Activated naive CD4-positive, alpha-beta T cell treated with anti-CD3 and anti-CD28 coated beads, Interleukin-2, amount 50 U/mL, for 24 hours (primary cell): ENCODE measurements at regions not wholly inside any gene's neighbourhood (a gene's known extent, or its start where the extent isn't known, plus 50 kb on each side); places are given as distances from the start of the nearest gene placed in this dataset.
"Not testable (repeated sequence)": the region's sequence is repeated elsewhere in the genome, so short reads cannot be mapped to it uniquely, and the experiment has no call there.

Source experiments
- H3K27ac Mint-ChIP-seq: one replicate; pipeline ENCODE4 v1.8.0; 2021; ENCODE audit warnings: mild to moderate bottlenecking, mixed read lengths
- H3K27me3 Mint-ChIP-seq: one replicate; pipeline ENCODE4 v1.8.0; 2021; ENCODE audit warnings: mixed read lengths
- H3K36me3 Mint-ChIP-seq: one replicate; pipeline ENCODE4 v1.8.0; 2021; ENCODE audit warnings: mixed read lengths
- H3K4me1 Mint-ChIP-seq: one replicate; pipeline ENCODE4 v1.8.0; 2021; ENCODE audit warnings: mixed read lengths
- H3K4me3 Mint-ChIP-seq: one replicate; pipeline ENCODE4 v1.8.0; 2021; ENCODE audit warnings: mild to moderate bottlenecking, mixed read lengths
- H3K9me3 Mint-ChIP-seq: one replicate; pipeline ENCODE4 v1.8.0; 2021; ENCODE audit warnings: mixed read lengths

DNA sequence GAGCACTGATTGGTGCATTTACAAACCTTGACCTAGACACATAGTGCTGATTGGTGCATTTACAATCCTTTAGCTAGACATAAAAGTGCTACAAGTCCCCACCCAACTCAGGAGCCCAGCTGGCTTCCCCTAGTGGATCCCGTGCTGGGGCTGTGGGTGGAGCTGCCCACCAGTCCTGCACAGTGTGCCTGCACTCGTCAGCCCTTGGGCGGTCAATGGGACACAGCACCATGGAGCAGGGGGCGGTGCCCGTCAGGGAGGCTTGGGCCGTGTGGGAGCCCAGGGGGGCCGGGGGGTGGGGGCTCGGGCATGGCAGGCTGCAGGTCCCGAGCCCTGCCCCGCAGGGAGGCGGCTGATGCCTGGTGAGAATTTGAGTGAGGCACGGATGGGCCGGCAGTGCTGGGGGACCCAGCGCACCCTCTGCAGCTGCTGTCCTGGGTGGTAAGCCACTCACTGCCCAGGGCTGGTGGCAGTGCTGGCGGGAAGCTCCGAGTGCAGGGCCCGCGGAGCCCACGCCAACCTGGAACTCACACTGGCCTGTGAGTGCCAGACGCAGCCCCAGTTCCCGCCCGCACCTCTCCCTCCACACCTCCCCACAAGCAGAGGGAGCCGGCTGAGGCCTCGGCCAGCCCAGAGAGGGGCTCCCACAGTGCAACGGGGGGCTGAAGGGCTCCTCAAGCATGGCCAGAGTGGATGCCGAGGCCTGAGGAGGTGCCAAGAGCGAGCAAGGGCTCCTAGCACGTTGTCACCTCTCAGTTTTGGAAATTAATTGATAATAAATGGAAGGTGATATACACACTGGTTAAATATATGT is 207.7 kb downstream of the RAP2B start:
- Mint-ChIP-seq H3K27me3 (peaks cover 2% of the 10 kb centered on the region), H3K9me3 (no peaks in the 10 kb centered on the region), H3K4me3 (no peak overlapping the region)

DNA sequence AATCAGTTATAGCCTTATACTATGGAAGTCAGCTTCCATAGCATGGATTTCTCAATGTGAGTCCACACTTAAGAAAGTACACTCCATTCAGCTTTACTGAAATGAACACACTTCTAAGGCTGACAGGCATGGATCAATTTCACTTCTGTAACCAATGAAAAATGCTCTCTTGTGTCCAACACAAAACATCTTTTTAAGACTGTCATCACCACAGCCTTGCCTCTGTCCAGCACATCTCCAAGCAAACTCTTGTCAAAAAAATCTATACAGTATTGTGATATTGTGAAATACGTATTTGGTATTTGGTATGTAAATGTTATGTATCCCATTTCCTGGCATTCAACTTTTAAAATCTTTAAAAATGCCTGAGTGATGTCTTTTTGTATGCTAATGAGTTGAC is 208.7 kb downstream of the RAP2B start:
- H3K36me3 Mint-ChIP-seq, result peaks cover 3% of the 10 kb centered on the region
- H3K9me3 Mint-ChIP-seq, result no peaks in the 10 kb centered on the region
- H3K27me3 Mint-ChIP-seq, result peaks cover 2% of the 10 kb centered on the region
- no peak overlapping the region for H3K4me3 Mint-ChIP-seq
- peaks cover 3% of the 10 kb centered on the region for H3K4me1 Mint-ChIP-seq
- H3K27ac Mint-ChIP-seq, result no peak overlapping the region

More for the DNA sequence above, 207.7 kb downstream of the RAP2B start:
- H3K36me3 Mint-ChIP-seq, result peaks cover 9% of the 10 kb centered on the region
- no peak overlapping the region for H3K27ac Mint-ChIP-seq
- H3K4me1 Mint-ChIP-seq, result peaks cover 1% of the 10 kb centered on the region

DNA sequence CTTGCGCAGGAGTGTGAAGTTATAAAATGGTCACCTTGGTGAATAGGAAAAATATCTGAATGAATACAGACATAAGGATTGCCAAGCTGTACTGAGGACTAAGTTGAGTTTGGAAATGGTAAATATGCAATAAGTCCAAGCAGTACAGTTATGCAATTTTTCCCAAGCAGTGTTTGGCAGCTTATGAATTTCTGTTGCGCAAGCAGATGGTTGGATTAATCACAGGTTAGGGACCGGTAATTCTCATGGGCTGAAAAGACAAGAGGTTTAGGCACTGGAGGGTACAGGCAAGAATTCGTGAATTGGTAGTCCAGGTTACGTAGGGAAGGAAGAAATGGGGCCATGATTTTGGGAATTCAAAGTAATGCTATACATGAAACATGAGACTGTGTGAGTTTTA is 210.3 kb downstream of the RAP2B start:
- H3K27ac Mint-ChIP-seq, result no peak overlapping the region

DNA sequence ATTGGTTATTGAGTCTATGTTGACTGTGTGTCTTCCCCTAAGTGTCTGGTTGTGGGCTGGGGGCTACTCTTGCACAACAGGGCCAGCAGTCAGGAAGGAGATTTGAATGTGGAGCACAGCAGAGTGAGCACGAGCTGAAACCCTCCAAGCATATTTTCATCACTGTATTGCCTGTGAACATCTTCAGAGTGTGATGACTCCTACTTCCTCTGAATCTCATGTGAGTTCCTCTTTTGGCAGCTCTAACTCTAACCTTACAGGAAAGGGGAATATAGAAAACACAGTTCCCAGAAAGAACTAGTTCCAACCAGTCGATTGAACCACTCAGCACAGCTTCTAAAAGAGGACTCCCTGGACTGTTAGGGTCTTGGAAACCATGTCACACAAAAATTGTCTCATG is 211.6 kb downstream of the RAP2B start:
- Mint-ChIP-seq H3K4me3 (no peak overlapping the region), H3K9me3 (no peaks in the 10 kb centered on the region), H3K27me3 (no peaks in the 10 kb centered on the region), H3K27ac (no peak overlapping the region), H3K36me3 (no peaks in the 10 kb centered on the region), H3K4me1 (peaks cover 3% of the 10 kb centered on the region)

More for the DNA sequence above, 210.3 kb downstream of the RAP2B start:
- Mint-ChIP-seq H3K9me3 (no peaks in the 10 kb centered on the region), H3K4me1 (peaks cover 3% of the 10 kb centered on the region), H3K36me3 (no peaks in the 10 kb centered on the region), H3K27me3 (no peaks in the 10 kb centered on the region), H3K4me3 (no peak overlapping the region)

DNA sequence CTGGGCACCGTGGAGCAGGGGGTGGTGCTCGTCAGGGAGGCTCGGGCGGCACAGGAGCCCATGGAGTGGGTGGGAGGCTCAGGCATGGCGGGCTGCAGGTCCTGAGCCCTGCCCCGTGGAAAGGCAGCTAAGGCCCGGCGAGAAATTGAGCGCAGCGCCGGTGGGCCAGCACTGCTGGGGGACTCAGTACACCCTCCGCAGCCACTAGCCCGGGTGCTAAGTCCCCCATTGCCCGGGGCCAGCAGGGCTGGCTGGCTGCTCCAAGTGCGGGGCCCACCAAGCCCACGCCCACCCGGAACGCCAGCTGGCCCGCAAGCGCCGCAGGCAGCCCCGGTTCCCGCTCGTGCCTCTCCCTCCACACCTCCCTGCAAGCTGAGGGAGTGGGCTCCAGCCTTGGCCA is 216.3 kb downstream of the RAP2B start:
- H3K27ac Mint-ChIP-seq, H3K4me3 Mint-ChIP-seq, H3K4me1 Mint-ChIP-seq, H3K27me3 Mint-ChIP-seq, H3K9me3 Mint-ChIP-seq, H3K36me3 Mint-ChIP-seq: not testable (repeated sequence)

DNA sequence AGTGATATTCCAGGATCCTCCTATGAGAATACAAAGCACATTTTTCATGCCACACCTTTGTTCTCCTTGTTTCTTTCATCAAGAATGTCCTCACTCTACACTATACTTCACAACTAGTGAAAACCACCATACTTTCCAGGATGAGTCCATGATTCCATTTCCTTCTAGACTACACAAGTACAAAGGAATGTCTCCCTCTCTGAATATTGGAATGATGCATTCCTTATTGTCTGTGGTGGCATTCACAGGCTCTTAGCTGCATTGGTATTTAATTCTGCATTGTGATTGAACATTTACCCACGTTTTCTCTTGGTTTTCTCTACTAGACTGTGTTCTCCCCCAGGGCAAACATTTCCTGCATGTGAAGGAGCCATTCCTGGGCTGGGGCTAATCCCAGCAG is 217.5 kb downstream of the RAP2B start:
- Mint-ChIP-seq H3K4me3 (no peak overlapping the region), H3K4me1 (peaks cover 3% of the 10 kb centered on the region), H3K9me3 (no peaks in the 10 kb centered on the region), H3K36me3 (no peaks in the 10 kb centered on the region), H3K27ac (no peak overlapping the region), H3K27me3 (no peaks in the 10 kb centered on the region)

DNA sequence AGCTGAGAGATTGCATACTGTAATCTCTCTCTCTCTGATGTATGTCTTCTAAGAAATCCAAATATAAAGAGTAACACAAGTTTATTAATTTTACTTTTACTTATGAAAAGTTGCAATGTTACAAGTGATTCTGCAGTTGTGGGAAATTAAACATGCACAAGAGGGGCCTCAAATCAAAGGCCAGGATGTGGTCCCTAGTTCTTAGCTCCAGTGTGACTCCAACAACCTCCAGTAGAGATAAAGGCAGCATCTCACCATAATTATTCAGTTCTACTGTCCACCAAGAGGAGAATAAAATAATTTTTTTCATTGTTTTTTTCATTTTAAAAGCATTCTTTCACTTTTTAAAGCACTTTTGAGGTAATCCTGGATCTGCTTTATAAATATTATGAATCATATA is 223.3 kb downstream of the RAP2B start:
- H3K4me1 Mint-ChIP-seq, result peaks cover 6% of the 10 kb centered on the region
- no peaks in the 10 kb centered on the region for H3K27me3 Mint-ChIP-seq
- H3K9me3 Mint-ChIP-seq, result no peaks in the 10 kb centered on the region
- H3K36me3 Mint-ChIP-seq, result no peaks in the 10 kb centered on the region
- H3K27ac Mint-ChIP-seq, result no peak overlapping the region
- no peak overlapping the region for H3K4me3 Mint-ChIP-seq

DNA sequence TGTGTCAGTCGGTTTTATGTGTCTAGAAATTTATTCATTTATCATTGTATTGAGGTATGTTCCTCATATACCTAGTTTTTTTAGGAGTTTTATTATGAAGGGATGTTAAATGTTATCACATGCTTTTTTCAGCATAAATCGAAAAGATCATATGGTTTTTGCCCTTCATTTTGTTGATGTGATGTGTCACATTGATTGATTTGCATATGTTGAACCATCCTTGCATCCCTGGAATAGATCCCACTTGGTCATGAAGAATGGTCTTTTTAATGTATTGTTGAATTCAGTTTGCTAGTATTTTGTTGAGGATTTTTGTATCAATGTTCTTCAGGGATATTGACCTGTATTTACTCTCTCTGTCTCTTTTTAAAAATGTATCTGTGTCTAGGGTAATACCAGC is 230.3 kb downstream of the RAP2B start:
- Mint-ChIP-seq H3K4me3 (no peak overlapping the region), H3K9me3 (peaks cover 22% of the 10 kb centered on the region), H3K36me3 (peaks cover 11% of the 10 kb centered on the region), H3K4me1 (no peaks in the 10 kb centered on the region), H3K27ac (no peak overlapping the region), H3K27me3 (peaks cover 2% of the 10 kb centered on the region)

DNA sequence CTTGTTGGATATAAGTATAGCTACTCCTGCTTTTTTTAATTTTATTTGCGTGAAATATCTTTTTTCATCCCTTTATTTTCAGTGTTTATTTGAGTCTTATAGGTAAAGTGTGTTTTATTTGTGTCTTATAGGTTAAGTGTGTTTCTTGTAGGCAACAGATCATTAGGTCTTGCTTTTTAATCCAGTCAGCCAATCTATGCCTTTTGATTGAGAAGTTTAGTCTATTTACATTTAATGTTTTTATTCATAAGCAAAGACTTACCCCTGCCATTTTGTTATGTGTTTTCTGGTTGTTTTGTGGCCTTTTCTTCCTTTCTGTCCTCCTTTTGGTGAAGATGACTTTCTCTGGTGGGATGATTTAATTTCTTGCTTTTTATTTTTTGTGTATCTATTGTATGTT is 232.0 kb downstream of the RAP2B start:
- H3K9me3 Mint-ChIP-seq, result peaks cover 22% of the 10 kb centered on the region
- H3K27me3 Mint-ChIP-seq, result peaks cover 2% of the 10 kb centered on the region
- peaks cover 11% of the 10 kb centered on the region for H3K36me3 Mint-ChIP-seq
- H3K27ac Mint-ChIP-seq, result no peak overlapping the region
- H3K4me3 Mint-ChIP-seq, result no peak overlapping the region
- peaks cover 7% of the 10 kb centered on the region for H3K4me1 Mint-ChIP-seq

DNA sequence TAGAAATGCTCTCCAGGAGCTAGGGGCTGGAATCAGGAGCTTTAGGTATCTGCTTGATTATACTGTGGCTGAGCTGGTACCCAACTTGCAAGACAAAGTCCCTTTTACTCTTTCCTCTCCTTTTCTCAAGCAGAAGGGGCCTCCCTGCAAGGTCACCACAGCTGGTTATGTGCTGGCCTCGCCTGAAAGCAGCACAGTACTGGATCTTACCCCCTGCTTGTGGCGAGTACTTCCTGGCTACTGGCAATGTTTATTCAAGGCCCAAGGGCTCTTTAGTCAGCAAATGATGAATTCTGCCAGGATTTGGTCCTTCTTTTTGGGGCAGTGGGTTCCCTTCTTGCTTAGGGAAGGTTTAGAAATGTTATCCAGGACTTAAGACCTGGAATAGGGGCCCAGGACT is 234.6 kb downstream of the RAP2B start:
- Mint-ChIP-seq H3K4me3 (no peak overlapping the region), H3K4me1 (peaks cover 30% of the 10 kb centered on the region), H3K36me3 (peaks cover 11% of the 10 kb centered on the region), H3K27me3 (peaks cover 2% of the 10 kb centered on the region), H3K9me3 (peaks cover 19% of the 10 kb centered on the region), H3K27ac (no peak overlapping the region)

DNA sequence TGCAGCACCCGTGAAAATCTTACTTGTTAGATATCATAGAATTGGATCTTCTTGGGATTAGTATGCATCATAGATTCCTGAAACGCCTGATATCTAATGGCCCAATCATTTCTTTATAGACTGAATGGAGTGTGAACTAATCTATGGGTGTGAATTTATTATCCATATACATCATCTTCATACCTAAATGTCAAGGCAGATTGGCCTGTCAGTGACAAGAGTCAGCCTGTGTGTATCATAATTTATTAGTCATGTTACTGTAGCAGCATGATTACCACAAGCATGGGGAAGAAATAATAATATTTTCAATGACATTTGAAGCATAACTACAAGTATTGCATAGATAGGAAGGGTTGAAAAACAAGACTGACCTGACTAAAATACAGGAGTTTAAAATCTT is 235.8 kb downstream of the RAP2B start:
- H3K27ac Mint-ChIP-seq, result no peak overlapping the region
- H3K4me1 Mint-ChIP-seq, result peaks cover 30% of the 10 kb centered on the region
- H3K36me3 Mint-ChIP-seq, result peaks cover 11% of the 10 kb centered on the region
- peaks cover 16% of the 10 kb centered on the region for H3K9me3 Mint-ChIP-seq
- peaks cover 2% of the 10 kb centered on the region for H3K27me3 Mint-ChIP-seq
- H3K4me3 Mint-ChIP-seq, result no peak overlapping the region

DNA sequence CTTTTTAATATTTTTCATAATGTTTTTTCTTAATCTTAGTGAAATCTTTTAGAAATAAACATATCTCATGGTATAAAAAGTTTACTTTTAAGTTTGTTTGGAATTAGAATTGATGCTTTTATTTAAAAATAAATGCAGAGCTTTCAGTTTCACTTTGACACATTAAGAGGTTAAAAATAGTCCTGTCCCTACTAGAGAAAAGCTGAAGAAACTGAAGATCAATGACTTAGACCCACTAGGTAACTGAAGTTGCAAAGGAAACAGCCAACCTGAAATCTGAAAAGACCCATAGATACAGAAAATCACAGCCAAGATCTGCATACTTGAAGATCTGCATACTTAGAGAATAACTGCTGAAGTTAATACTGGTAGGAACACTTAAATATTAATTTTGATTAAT is 237.6 kb downstream of the RAP2B start:
- Mint-ChIP-seq H3K4me3 (peak overlapping the region; percentile 61), H3K9me3 (no peaks in the 10 kb centered on the region), H3K36me3 (peaks cover 2% of the 10 kb centered on the region), H3K27ac (no peak overlapping the region), H3K4me1 (peaks cover 30% of the 10 kb centered on the region), H3K27me3 (no peaks in the 10 kb centered on the region)

DNA sequence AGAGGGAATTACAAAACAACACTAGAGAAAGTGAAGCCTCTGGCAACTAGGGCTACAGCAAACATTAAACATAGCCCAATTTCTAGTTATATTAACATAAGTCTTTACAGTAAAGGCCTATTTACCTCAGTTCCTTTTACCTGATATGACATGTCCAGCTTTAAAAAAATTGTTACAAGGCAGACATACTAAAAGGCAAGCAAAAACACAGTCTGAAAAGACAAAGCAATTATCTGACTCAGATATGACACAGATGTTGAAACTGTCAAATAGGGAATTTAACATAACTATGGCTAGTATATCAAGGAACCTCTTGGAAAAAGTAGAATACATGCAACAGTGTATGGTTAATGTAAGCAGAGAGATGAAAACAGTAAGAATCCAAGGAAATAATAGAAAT is 238.6 kb downstream of the RAP2B start:
- Mint-ChIP-seq H3K27me3 (no peaks in the 10 kb centered on the region), H3K36me3 (peaks cover under 1% of the 10 kb centered on the region), H3K9me3 (no peaks in the 10 kb centered on the region), H3K27ac (no peak overlapping the region), H3K4me1 (peaks cover 30% of the 10 kb centered on the region), H3K4me3 (no peak overlapping the region)

DNA sequence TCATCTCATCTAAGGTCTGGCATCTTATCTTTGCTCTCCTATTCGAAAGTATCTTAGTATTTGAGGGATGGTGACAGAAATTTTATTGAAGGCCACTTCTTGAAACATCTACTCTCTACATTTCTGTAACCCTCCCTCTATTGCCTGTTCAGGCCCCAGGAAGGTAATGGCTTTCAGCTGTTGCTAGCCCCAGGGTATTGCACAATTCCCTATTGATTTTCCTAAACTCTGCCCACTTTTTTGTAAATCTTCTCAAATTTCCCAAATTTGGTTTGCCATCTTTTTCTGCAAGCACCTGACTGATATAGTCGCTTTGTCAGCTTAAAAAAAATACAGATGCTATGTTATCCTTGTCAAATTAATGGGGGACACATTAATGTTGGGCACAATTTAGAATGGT is 242.1 kb downstream of the RAP2B start:
- peaks cover 21% of the 10 kb centered on the region for H3K4me1 Mint-ChIP-seq
- no peak overlapping the region for H3K27ac Mint-ChIP-seq
- no peaks in the 10 kb centered on the region for H3K36me3 Mint-ChIP-seq
- no peaks in the 10 kb centered on the region for H3K9me3 Mint-ChIP-seq
- no peaks in the 10 kb centered on the region for H3K27me3 Mint-ChIP-seq
- no peak overlapping the region for H3K4me3 Mint-ChIP-seq

DNA sequence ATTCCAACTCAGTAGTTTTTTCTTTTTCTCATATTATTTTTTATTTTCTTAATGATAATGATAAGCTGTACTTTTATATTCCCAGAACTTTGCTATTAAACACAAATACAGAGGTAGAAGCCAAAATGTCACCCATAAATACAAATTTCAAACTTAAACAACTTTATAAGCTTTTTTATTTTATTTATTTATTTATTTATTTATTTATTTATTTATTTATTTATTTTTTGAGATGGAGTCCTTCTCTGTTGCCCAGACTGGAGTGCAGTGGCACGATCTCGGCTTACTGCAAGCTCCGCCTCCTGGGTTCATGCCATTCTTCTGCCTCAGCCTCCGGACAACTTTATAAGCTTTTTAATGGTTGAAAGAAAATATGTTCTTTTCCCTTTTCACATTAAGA is 243.3 kb downstream of the RAP2B start:
- H3K9me3 Mint-ChIP-seq, H3K27ac Mint-ChIP-seq, H3K4me3 Mint-ChIP-seq, H3K36me3 Mint-ChIP-seq, H3K27me3 Mint-ChIP-seq: not testable (repeated sequence)
- peaks cover 20% of the 10 kb centered on the region for H3K4me1 Mint-ChIP-seq

DNA sequence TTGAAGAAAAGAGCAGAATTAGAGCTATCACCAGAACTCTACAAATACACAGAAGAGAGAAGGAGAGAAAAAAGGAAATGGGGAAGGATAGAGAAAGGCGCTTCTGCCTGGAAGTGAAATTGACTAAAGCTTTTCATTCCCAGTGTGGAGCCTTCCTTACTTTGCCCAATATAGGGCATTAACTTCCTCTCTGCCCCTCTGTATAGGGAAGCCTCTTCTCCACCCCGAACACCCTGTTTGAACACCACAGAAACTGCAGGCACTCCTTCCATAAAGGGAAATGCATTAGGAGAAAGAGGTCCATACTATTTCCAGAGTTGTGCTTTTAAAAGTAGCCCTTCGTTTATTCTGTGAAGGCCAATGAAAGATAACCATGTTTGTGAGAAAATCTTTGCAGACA is 248.5 kb downstream of the RAP2B start:
- Mint-ChIP-seq H3K36me3 (no peaks in the 10 kb centered on the region), H3K9me3 (no peaks in the 10 kb centered on the region), H3K4me3 (no peak overlapping the region), H3K27ac (no peak overlapping the region), H3K27me3 (no peaks in the 10 kb centered on the region), H3K4me1 (peaks cover 18% of the 10 kb centered on the region)

DNA sequence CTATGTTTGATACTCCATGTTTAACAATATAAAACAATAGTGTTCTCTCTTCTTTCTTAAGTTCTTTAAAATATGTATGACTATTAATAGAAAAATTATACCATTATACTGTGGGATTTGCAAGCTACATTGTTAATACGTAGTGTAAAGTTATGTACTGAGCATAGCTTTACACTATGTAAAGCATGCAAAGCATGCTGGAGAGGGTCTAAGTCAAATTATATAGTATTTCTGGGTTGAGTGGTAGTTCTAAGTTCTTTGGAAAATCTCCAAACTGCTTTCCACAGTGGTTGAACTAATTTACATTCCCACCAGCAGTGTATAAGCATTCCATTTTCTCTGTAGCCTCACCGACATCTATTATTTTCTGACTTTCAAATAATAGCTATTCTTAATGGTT is 253.0 kb downstream of the RAP2B start:
- Mint-ChIP-seq H3K36me3 (peaks cover 9% of the 10 kb centered on the region), H3K27ac (no peak overlapping the region), H3K9me3 (peaks cover 11% of the 10 kb centered on the region), H3K4me1 (peaks cover 11% of the 10 kb centered on the region), H3K27me3 (no peaks in the 10 kb centered on the region), H3K4me3 (no peak overlapping the region)
